SK-N-MC (cell line): ENCODE measurements at regions not wholly inside any gene's neighbourhood (a gene's known extent, or its start where the extent isn't known, plus 50 kb on each side); places are given as distances from the start of the nearest gene placed in this dataset.

Experiments
- EZH2 ChIP-seq: fragments of 200-600 bp; sonication (generic); IDR thresholded peaks from one replicate; pipeline ENCODE4 v1.6.1; 2017; ENCODE audit warnings: antibody characterized with exemption
- FOXP2 ChIP-seq: optimal IDR thresholded peaks from 2 replicates; pipeline ENCODE3; 2011; ENCODE audit warnings: mild to moderate bottlenecking, moderate library complexity; ENCODE audit not compliant: insufficient read depth; ENCODE audit errors: extremely low read length, control extremely low read depth
- POLR2AphosphoS5 ChIP-seq: IDR thresholded peaks from 2 replicates; pipeline ENCODE4 v1.6.1; 2012; ENCODE audit warnings: mild to moderate bottlenecking, low read depth, low read length, borderline replicate concordance

- TF ChIP-seq POLR2AphosphoS5 (no peak), EZH2 (no peak), FOXP2 (no peak)
Observed at GRCh38 chr5:92780057-92780456, 801.0 kb downstream of the NR2F1-AS1 start.
